ENCODE measurements at regions not wholly inside any gene's neighbourhood (a gene's known extent, or its start where the extent isn't known, plus 50 kb on each side); places are given as distances from the start of the nearest gene placed in this dataset.

DNA sequence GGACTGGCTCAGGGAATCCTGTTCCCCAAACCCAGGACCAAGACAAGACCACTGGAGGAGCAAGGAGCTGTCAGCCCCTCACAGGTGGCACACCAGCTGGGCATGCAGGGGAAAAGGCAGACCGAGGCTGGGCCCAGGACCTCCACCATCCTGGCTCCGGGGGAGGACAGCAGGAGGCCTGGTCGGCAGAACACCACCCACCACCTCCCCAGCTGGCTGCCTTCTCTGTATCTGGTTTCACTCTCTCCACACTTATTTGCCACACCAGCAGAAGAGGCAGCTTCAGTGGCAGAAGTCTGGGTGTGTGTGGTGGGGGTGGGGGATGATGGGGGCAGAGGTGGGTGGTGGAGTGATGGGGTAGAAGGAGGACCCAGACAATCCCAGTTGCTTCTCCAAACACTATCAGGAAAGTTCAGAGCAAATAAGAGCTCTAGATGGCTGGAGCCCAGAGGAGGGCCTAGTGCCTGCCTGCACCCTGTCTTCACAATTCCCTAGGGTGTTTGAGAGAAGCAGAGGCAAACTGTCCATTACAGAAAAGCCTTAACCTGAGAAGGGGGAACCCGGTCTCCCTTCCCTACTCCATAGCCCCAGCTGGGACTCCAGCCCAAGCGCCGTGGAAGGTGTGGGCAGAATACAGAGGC is 51.9 kb upstream of the CDON start:
- POLR2A ChIA-PET, result no interaction called here
- dilution Hi-C loops (cut with MboI; ENCODE audit: extremely low pct_ligation_motif_present, low sequenced_read_pairs), result no loop called here
- no peak for DNase-seq (ENCODE audit: low read depth, low spot score)

DNA sequence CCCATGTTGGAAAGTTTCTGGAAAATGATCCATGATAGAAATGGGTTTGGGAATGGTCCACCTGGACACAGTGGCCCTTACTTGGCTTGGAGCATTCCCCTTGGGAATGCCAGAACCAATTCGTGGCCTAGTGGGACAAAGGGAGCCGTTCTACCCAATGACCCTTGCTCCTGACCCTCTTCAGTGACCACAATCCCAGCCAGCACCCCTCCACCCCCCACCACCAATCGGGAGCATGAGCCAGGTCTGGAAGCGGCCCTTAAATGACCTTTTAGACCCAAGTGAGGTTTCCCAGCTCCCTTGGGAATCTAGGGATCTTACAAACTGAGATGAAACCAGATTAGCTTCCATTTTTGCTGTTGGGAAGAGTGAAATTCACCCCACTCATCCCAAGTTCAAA is 51.3 kb upstream of the CDON start:
- DNase-seq (ENCODE audit: low read depth, low spot score), result no peak
- Histone ChIP-seq H3K4me2 (ENCODE audit: insufficient read depth, low read length) (no peak overlapping the region), H2AFZ (ENCODE audit: low read depth, low read length) (no peak overlapping the region), H3K9ac (replicated peaks; ENCODE audit: extremely low read depth, insufficient read depth, low read length) (no peak overlapping the region), H3K27me3 (ENCODE audit: control insufficient read depth in 2 of 2, insufficient read depth in 2 of 2, low read length in 2 of 2) (no peaks in the 10 kb centered on the region), H3K36me3 (ENCODE audit: control insufficient read depth in 2 of 2, extremely low read depth in 1 of 2, insufficient read depth in 2 of 2, low read length in 2 of 2) (no peaks in the 10 kb centered on the region), H3K9me1 (replicated peaks; ENCODE audit: control insufficient read depth, extremely low read depth, insufficient read depth, low read length) (no peaks in the 10 kb centered on the region), H3K79me2 (ENCODE audit: control insufficient read depth, insufficient read depth, low read length) (no peaks in the 10 kb centered on the region), H3K27ac (ENCODE audit: insufficient read depth, low read depth, low read length) (no peak overlapping the region), H4K20me1 (replicated peaks; ENCODE audit: control insufficient read depth, extremely low read depth, insufficient read depth, low read length) (no peaks in the 10 kb centered on the region), H3K4me1 (ENCODE audit: control insufficient read depth, extremely low read depth, insufficient read depth, low read length) (no peaks in the 10 kb centered on the region), H3K4me3 (replicated peaks in 1 of 3; ENCODE audit: insufficient read depth in 1 of 3, low read depth in 1 of 3, low read length in 3 of 3) (no peak overlapping the region), H3K9me3 (replicated peaks; ENCODE audit: control insufficient read depth, insufficient read depth, low read length) (no peaks in the 10 kb centered on the region)
- POLR2A ChIA-PET, result no interaction called here
- intact Hi-C loops (cut with micrococcal nuclease) (no loop called here), dilution Hi-C loops (cut with MboI; ENCODE audit: extremely low pct_ligation_motif_present, low sequenced_read_pairs) (no loop called here)
- CTCF ChIA-PET, result interaction anchor here (0.6 to 2.3 kb wide), 3 partner anchors 9 to 40 kb away, joined by 3 to 11 read pairs (median 4); no protein-coding TSS in a partner anchor
- no TSS peak for BruUV-seq (replicated peaks)
- TF ChIP-seq EZH2 (IDR thresholded peaks at IDR 0.05; ENCODE audit: borderline replicate concordance, low read depth, low read length, severe bottlenecking), result no peak
- TF ChIP-seq, protein P1, sequence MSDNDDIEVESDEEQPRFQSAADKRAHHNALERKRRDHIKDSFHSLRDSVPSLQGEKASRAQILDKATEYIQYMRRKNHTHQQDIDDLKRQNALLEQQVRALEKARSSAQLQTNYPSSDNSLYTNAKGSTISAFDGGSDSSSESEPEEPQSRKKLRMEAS (IDR thresholded peaks at IDR 0.05; ENCODE audit: insufficient read depth, insufficient read length), result no peak
- no peak for TF ChIP-seq POLR2A (IDR thresholded peaks at IDR 0.05; ENCODE audit: low read depth, low read length)
- TF ChIP-seq, protein P2, sequence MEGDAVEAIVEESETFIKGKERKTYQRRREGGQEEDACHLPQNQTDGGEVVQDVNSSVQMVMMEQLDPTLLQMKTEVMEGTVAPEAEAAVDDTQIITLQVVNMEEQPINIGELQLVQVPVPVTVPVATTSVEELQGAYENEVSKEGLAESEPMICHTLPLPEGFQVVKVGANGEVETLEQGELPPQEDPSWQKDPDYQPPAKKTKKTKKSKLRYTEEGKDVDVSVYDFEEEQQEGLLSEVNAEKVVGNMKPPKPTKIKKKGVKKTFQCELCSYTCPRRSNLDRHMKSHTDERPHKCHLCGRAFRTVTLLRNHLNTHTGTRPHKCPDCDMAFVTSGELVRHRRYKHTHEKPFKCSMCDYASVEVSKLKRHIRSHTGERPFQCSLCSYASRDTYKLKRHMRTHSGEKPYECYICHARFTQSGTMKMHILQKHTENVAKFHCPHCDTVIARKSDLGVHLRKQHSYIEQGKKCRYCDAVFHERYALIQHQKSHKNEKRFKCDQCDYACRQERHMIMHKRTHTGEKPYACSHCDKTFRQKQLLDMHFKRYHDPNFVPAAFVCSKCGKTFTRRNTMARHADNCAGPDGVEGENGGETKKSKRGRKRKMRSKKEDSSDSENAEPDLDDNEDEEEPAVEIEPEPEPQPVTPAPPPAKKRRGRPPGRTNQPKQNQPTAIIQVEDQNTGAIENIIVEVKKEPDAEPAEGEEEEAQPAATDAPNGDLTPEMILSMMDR (IDR thresholded peaks at IDR 0.05; ENCODE audit: extremely low read depth in 1 of 2, insufficient read depth in 1 of 2, low read depth in 1 of 2, low read length in 2 of 2), result no peak
- TF ChIP-seq FOS (IDR thresholded peaks at IDR 0.05; ENCODE audit: borderline replicate concordance, insufficient read depth, low read length), result no peak
- no peak for TF ChIP-seq JUN (IDR thresholded peaks at IDR 0.05; ENCODE audit: borderline replicate concordance, insufficient read depth, insufficient read length, low read depth)
- no peak for TF ChIP-seq GATA2 (IDR thresholded peaks at IDR 0.05; ENCODE audit: insufficient read depth, insufficient read length, low read depth, low read length)
- no peak for TF ChIP-seq MYC (IDR thresholded peaks at IDR 0.05; ENCODE audit: low read depth, low read length)
- TF ChIP-seq POLR2AphosphoS5 (IDR thresholded peaks at IDR 0.05; ENCODE audit: insufficient read depth, low read depth, low read length), result no peak
- no peak for FAIRE-seq

More for the DNA sequence above, 51.9 kb upstream of the CDON start:
- Histone ChIP-seq H4K20me1 (replicated peaks; ENCODE audit: control insufficient read depth, extremely low read depth, insufficient read depth, low read length) (no peaks in the 10 kb centered on the region), H3K36me3 (ENCODE audit: control insufficient read depth in 2 of 2, extremely low read depth in 1 of 2, insufficient read depth in 2 of 2, low read length in 2 of 2) (no peaks in the 10 kb centered on the region), H3K27me3 (ENCODE audit: control insufficient read depth in 2 of 2, insufficient read depth in 2 of 2, low read length in 2 of 2) (no peaks in the 10 kb centered on the region), H3K9me3 (replicated peaks; ENCODE audit: control insufficient read depth, insufficient read depth, low read length) (no peaks in the 10 kb centered on the region), H2AFZ (ENCODE audit: low read depth, low read length) (no peak overlapping the region), H3K9me1 (replicated peaks; ENCODE audit: control insufficient read depth, extremely low read depth, insufficient read depth, low read length) (no peaks in the 10 kb centered on the region), H3K4me1 (ENCODE audit: control insufficient read depth, extremely low read depth, insufficient read depth, low read length) (no peaks in the 10 kb centered on the region), H3K4me3 (replicated peaks in 1 of 3; ENCODE audit: insufficient read depth in 1 of 3, low read depth in 1 of 3, low read length in 3 of 3) (no peak overlapping the region), H3K4me2 (ENCODE audit: insufficient read depth, low read length) (no peak overlapping the region), H3K9ac (replicated peaks; ENCODE audit: extremely low read depth, insufficient read depth, low read length) (no peak overlapping the region), H3K79me2 (ENCODE audit: control insufficient read depth, insufficient read depth, low read length) (no peaks in the 10 kb centered on the region), H3K27ac (ENCODE audit: insufficient read depth, low read depth, low read length) (no peak overlapping the region)
- FAIRE-seq, result no peak
- intact Hi-C loops (cut with micrococcal nuclease), result no loop called here
- no peak for TF ChIP-seq MYC (IDR thresholded peaks at IDR 0.05; ENCODE audit: low read depth, low read length)
- TF ChIP-seq, protein P2 (IDR thresholded peaks at IDR 0.05; ENCODE audit: extremely low read depth in 1 of 2, insufficient read depth in 1 of 2, low read depth in 1 of 2, low read length in 2 of 2), result no peak
- TF ChIP-seq, protein P1 (IDR thresholded peaks at IDR 0.05; ENCODE audit: insufficient read depth, insufficient read length), result no peak
- CTCF ChIA-PET, result interaction anchor here (1.4 to 2.3 kb wide), 2 partner anchors 32 to 39 kb away, joined by 4 to 11 read pairs; no protein-coding TSS in a partner anchor
- BruUV-seq (replicated peaks), result no TSS peak
